Neural progenitor cell (in vitro differentiated cells): ENCODE measurements at regions not wholly inside any gene's neighbourhood (a gene's known extent, or its start where the extent isn't known, plus 50 kb on each side); places are given as distances from the start of the nearest gene placed in this dataset.

ENCODE experiments used
- EZH2 ChIP-seq: fragments of 200-600 bp; sonication (generic); IDR thresholded peaks from 2 replicates; pipeline ENCODE4 v1.6.1; 2017; ENCODE audit warnings: antibody characterized with exemption, mild to moderate bottlenecking, moderate library complexity
- TF ChIP-seq, protein P1 (sequence below): fragments of 200-600 bp; sonication (generic); IDR thresholded peaks from 2 replicates; pipeline ENCODE4 v1.5.1; 2017; ENCODE audit warnings: antibody characterized with exemption, mild to moderate bottlenecking

DNA sequence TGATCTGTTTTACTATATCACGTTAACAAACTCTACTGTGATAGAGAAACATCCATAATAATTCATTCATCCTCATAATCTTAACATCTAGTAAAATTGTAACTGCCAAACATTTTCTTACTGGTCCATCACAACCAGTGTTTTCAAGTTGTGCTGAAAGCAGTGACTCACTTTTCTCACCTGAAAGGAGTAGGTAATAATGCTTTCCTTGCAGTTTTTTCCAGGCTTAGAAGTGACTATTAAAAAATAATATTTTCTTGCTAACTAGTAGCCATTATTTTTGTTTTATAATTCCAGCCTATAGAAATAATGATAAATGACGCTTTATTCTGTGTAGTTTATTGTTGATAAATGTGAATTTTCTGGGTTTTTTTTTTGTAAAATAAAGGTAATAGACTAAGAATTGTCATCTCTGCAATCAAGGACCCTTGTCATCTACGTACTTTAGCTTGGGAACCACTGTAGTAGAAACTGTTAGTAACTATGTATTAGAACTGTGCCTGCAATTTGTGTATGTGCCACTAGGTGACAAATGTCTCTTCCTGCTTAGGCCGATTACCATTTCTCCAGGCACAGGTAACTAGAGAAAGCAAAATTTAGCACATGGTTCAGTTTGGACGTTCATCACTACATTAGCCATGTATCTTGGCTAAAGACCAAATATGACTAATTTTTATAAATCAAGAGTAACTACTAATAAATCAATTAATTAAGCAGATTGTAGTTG, 409.4 kb upstream of the ERCC4 start:
- TF ChIP-seq, protein P1, sequence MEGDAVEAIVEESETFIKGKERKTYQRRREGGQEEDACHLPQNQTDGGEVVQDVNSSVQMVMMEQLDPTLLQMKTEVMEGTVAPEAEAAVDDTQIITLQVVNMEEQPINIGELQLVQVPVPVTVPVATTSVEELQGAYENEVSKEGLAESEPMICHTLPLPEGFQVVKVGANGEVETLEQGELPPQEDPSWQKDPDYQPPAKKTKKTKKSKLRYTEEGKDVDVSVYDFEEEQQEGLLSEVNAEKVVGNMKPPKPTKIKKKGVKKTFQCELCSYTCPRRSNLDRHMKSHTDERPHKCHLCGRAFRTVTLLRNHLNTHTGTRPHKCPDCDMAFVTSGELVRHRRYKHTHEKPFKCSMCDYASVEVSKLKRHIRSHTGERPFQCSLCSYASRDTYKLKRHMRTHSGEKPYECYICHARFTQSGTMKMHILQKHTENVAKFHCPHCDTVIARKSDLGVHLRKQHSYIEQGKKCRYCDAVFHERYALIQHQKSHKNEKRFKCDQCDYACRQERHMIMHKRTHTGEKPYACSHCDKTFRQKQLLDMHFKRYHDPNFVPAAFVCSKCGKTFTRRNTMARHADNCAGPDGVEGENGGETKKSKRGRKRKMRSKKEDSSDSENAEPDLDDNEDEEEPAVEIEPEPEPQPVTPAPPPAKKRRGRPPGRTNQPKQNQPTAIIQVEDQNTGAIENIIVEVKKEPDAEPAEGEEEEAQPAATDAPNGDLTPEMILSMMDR = peak; percentile 54
- TF ChIP-seq EZH2 = no peak
